DND-41 (cell line): ENCODE measurements at regions not wholly inside any gene's neighbourhood (a gene's known extent, or its start where the extent isn't known, plus 50 kb on each side); places are given as distances from the start of the nearest gene placed in this dataset.

Experiments used
- ATAC-seq: fragments of 200-7000 bp; cut with Tn5 transposase; 3 replicates; pipeline ENCODE4 v1.9.1; 2021; ENCODE audit warnings: low read depth; ENCODE audit not compliant: insufficient read depth
- DNase-seq: peaks from one replicate; pipeline ENCODE4 v3.0.0-alpha.2; 2020
- H2AFZ ChIP-seq: 2 replicates; pipeline ENCODE4 v1.6.0; 2012; ENCODE audit warnings: low read depth, low read length
- H3K27ac ChIP-seq: 2 replicates; pipeline ENCODE4 v1.5.1; 2012; ENCODE audit warnings: low read length, inconsistent platforms
- H3K27me3 ChIP-seq: fragments of 200-600 bp; sonication (generic); 2 replicates; pipeline ENCODE4 v1.6.0; 2012; ENCODE audit warnings: low read length, mild to moderate bottlenecking, inconsistent platforms; ENCODE audit not compliant: insufficient read depth, poor library complexity
- H3K36me3 ChIP-seq: 2 replicates; pipeline ENCODE4 v1.5.1; 2012; ENCODE audit warnings: low read length, inconsistent platforms; ENCODE audit not compliant: insufficient read depth
- H3K4me1 ChIP-seq: 2 replicates; pipeline ENCODE4 v1.5.1; 2012; ENCODE audit warnings: mild to moderate bottlenecking, low read length; ENCODE audit not compliant: insufficient read depth
- H3K4me2 ChIP-seq: 2 replicates; pipeline ENCODE4 v1.6.0; 2012; ENCODE audit warnings: mild to moderate bottlenecking, moderate library complexity, low read length, inconsistent platforms; ENCODE audit not compliant: insufficient read depth
- H3K4me3 ChIP-seq, 2 experiments: fragments of 200-600 bp in 1 of 2; shearing (Covaris generic) in 1 of 2; 2 replicates each; pipeline ENCODE4 v1.5.1; 2012 to 2016; ENCODE audit warnings: inconsistent platforms in 2 of 2, low read length in 2 of 2, mild to moderate bottlenecking in 2 of 2, low read depth in 1 of 2, moderate library complexity in 1 of 2
- H3K79me2 ChIP-seq: 2 replicates; pipeline ENCODE4 v1.6.0; 2012; ENCODE audit warnings: low read length, inconsistent platforms; ENCODE audit not compliant: insufficient read depth
- H3K9ac ChIP-seq: 2 replicates; pipeline ENCODE4 v1.6.0; 2012; ENCODE audit warnings: low read depth, mild to moderate bottlenecking, inconsistent platforms, low read length, moderate library complexity
- H3K9me3 ChIP-seq: 2 replicates; pipeline ENCODE4 v1.5.1; 2012; ENCODE audit warnings: low read length, moderate library complexity, mild to moderate bottlenecking, inconsistent platforms; ENCODE audit not compliant: insufficient read depth, severe bottlenecking
- H4K20me1 ChIP-seq: 2 replicates; pipeline ENCODE4 v1.6.0; 2012; ENCODE audit warnings: low read length; ENCODE audit not compliant: insufficient read depth
- CTCF ChIP-seq: IDR thresholded peaks from 2 replicates; pipeline ENCODE4 v1.5.1; 2012; ENCODE audit warnings: borderline replicate concordance, low read length, moderate library complexity, mild to moderate bottlenecking; ENCODE audit not compliant: poor library complexity, severe bottlenecking; ENCODE audit errors: extremely low read depth
- EZH2 ChIP-seq: IDR thresholded peaks from 3 replicates; pipeline ENCODE4 v1.6.1; 2012; ENCODE audit warnings: borderline replicate concordance, low read depth, mild to moderate bottlenecking, moderate library complexity, low read length, inconsistent platforms; ENCODE audit not compliant: severe bottlenecking

GRCh38 chr13:21905486-21905885 lies 234.6 kb downstream of the FGF9 start:
- no peaks in the 10 kb centered on the region for H3K79me2 ChIP-seq
- no peaks in the 10 kb centered on the region for H4K20me1 ChIP-seq
- ATAC-seq (no peak), DNase-seq (no peak)
- H3K4me1 ChIP-seq = no peaks in the 10 kb centered on the region
- no peak overlapping the region for H3K27ac ChIP-seq
- TF ChIP-seq EZH2 (no peak), CTCF (no peak)
- H3K36me3 ChIP-seq = no peaks in the 10 kb centered on the region
- no peaks in the 10 kb centered on the region for H3K9me3 ChIP-seq
- no peaks in the 10 kb centered on the region for H3K27me3 ChIP-seq
- no peak overlapping the region for H3K9ac ChIP-seq
- no peak overlapping the region for H3K4me2 ChIP-seq
- no peak overlapping the region for H3K4me3 ChIP-seq
- H2AFZ ChIP-seq = no peak overlapping the region

GRCh38 chr13:21909331-21909730 lies 238.5 kb downstream of the FGF9 start:
- Histone ChIP-seq H3K4me3 (no peak overlapping the region), H3K27me3 (no peaks in the 10 kb centered on the region), H3K4me1 (no peaks in the 10 kb centered on the region), H4K20me1 (no peaks in the 10 kb centered on the region), H3K4me2 (no peak overlapping the region), H3K36me3 (no peaks in the 10 kb centered on the region), H3K9me3 (no peaks in the 10 kb centered on the region), H3K9ac (no peak overlapping the region), H3K79me2 (no peaks in the 10 kb centered on the region), H2AFZ (no peak overlapping the region), H3K27ac (no peak overlapping the region)
- ATAC-seq (no peak), DNase-seq (no peak)
- TF ChIP-seq EZH2 (no peak), CTCF (no peak)

- no peak overlapping the region for H3K27ac ChIP-seq
- H3K9ac ChIP-seq = no peak overlapping the region
- ATAC-seq (no peak), DNase-seq (no peak)
- no peaks in the 10 kb centered on the region for H3K9me3 ChIP-seq
- no peak overlapping the region for H3K4me3 ChIP-seq
- no peaks in the 10 kb centered on the region for H3K79me2 ChIP-seq
- H3K27me3 ChIP-seq = no peaks in the 10 kb centered on the region
- no peaks in the 10 kb centered on the region for H3K36me3 ChIP-seq
- no peaks in the 10 kb centered on the region for H3K4me1 ChIP-seq
- no peak for TF ChIP-seq EZH2
- no peak for TF ChIP-seq CTCF
- H3K4me2 ChIP-seq = no peak overlapping the region
- no peak overlapping the region for H2AFZ ChIP-seq
- H4K20me1 ChIP-seq = no peaks in the 10 kb centered on the region
Observed at GRCh38 chr13:21910546-21910945, 239.7 kb downstream of the FGF9 start.

GRCh38 chr13:21911646-21912298 lies 240.9 kb downstream of the FGF9 start:
- Histone ChIP-seq H4K20me1 (no peaks in the 10 kb centered on the region), H3K4me2 (no peak overlapping the region), H3K4me3 (no peak overlapping the region), H3K79me2 (no peaks in the 10 kb centered on the region), H3K9me3 (no peaks in the 10 kb centered on the region), H3K9ac (no peak overlapping the region), H3K36me3 (no peaks in the 10 kb centered on the region), H3K27me3 (no peaks in the 10 kb centered on the region), H2AFZ (no peak overlapping the region), H3K4me1 (no peaks in the 10 kb centered on the region), H3K27ac (no peak overlapping the region)
- TF ChIP-seq EZH2 (no peak), CTCF (no peak)
- DNase-seq (no peak), ATAC-seq (no peak)
